ENCODE measurements at regions not wholly inside any gene's neighbourhood (a gene's known extent, or its start where the extent isn't known, plus 50 kb on each side); places are given as distances from the start of the nearest gene placed in this dataset.

GRCh38 chr16:66165879-66166278 is 200.6 kb upstream of the CDH5 start:
- TF ChIP-seq CTCF (IDR thresholded peaks at IDR 0.05; ENCODE audit: poor library complexity) = no peak
- TF ChIP-seq EZH2 (IDR thresholded peaks at IDR 0.05; ENCODE audit: borderline replicate concordance) = no peak
- TF ChIP-seq EZH2phosphoT487 (IDR thresholded peaks at IDR 0.05; ENCODE audit: low read depth, severe bottlenecking, unreplicated experiment) = no peak
